GM21786 (cell line): ENCODE measurements at regions not wholly inside any gene's neighbourhood (a gene's known extent, or its start where the extent isn't known, plus 50 kb on each side); places are given as distances from the start of the nearest gene placed in this dataset.
"Not testable (repeated sequence)": the region's sequence is repeated elsewhere in the genome, so short reads cannot be mapped to it uniquely, and the experiment has no call there.

ENCODE experiments used
- ATAC-seq: cut with Tn5 transposase; IDR thresholded peaks from one replicate; pipeline ENCODE4 v1.9.1; 2021; ENCODE audit not compliant: unreplicated experiment

DNA sequence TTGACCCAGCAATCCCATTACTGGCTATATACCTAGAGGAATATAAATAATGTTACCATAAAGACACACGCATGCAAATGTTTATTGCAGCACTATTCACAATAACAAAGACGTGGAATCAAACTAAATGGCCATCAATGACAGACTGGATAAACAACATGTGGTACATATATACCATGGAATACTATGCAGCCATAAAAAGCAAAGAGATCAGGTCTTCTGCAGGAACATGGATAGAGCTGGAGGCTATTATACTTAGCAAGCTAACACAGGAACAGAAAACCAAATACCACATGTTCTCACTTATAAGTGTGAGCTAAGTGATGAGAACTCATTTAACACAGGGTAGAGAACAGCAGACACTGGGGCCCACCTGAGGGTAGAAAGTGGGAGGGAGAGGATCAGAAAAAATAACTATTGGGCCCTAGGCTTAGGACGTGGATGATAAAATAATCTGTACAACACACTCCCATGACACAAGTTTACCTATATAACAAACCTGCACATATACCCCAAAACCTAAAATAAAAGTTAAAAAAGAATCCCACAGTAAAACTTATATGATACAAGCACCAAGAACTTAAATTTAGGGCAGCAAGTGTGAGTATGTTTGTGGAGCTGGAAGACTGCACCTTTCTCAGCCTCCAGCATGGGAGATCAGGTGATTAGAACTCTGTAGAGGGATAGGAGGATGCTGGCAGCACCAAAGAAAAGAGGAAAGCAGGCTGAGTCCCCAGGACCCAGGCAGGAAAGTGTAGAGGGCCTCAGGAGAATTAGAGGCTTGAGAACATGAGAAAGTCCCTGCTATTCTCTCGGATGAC lies 320.8 kb upstream of the USP24 start:
- no peak for ATAC-seq

DNA sequence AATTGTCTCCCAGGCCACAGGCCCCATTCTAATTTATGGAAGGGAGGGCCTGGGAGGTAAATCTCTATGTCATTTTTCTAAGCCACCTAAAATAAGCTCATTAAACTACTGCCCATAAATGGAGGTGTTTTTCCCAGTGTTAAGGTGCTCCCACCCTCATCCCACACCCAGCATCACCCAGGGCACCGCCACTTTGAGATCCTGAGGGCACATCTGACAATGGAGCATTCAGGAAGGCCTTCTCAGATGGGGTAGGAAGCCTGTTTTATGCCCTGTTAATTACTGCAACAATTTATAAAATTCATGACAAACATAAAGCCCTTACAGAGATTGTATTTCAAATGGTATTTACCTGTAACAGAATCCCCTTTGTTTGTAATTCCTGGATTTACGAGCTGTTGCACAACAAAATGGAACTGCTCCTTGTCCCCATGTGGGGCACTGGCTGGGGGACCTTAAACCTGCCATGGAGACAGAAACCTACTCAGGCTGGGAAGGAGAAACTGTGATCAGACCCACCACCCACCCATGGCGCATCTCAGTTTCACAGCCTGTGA lies 319.5 kb upstream of the USP24 start:
- no peak for ATAC-seq

DNA sequence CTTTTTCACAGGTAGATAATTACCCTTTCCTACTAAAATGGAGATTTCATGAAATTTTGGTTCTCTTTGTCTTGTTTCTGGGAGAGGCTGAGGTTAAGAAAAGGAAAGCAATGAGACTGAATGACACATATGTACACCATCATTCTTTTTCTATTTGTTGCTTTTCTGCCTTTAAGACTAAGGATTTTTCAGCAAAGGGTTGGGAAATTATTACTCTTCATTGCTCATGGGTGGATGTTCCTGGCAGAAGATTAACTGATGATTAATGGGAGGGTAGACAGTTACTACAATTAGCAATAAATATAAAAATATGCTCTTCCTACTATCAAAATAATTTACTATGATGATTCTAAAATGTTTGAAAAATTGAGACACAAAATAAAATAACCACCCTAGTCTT lies 316.5 kb upstream of the USP24 start:
- ATAC-seq = no peak

DNA sequence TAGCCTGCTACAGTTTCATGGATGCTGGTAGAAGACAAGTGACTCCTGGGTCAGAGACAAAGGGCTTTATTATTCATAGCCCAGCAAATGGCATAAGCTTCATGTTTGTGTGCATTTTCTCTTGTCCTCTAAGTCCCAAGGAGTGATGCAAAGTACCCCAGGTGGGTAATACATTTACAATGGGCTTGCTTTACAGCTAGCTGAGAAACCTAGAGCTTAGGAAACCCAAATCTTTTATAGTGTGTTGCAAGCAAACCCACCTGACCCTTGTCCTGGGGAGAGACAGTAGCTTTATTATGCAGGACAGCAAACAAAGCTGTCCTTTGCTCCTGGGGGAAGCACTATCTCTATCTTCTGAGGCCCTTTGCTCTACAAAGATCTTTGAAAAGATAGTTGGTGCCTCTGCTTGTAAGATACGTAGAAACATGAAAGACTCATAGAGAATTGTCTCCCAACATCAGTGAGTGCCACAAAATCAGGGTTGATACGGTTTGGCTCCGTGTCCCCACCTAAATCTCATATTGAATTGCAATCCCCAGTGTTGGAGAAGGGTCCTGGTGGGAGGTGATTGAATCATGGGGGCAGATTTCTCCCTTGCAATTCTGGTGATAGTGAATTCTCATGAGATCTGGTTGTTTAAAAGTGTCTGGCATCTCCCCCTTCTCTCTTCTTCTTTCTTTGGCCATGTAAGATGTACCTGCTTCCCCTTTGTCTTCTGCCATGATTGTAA lies 315.8 kb upstream of the USP24 start:
- no peak for ATAC-seq

DNA sequence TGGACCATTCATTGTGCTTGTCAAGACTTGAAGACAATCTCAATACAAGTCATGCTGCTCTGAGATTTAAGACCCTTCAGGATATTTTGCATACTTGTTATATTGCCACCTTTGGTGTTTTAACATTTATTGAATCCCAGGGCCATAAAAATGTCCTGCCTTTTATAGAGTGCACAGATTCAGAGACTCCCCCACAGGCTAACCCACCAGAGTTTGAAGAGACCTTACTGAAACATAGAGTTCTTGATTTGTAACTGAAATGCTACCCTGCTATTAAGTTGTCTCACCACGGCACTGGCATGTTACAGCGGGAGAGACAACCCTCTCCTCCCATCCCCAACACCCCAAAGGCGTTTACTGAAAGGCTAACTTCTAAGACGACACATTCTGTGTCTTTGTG lies 313.9 kb upstream of the USP24 start:
- ATAC-seq = no peak

DNA sequence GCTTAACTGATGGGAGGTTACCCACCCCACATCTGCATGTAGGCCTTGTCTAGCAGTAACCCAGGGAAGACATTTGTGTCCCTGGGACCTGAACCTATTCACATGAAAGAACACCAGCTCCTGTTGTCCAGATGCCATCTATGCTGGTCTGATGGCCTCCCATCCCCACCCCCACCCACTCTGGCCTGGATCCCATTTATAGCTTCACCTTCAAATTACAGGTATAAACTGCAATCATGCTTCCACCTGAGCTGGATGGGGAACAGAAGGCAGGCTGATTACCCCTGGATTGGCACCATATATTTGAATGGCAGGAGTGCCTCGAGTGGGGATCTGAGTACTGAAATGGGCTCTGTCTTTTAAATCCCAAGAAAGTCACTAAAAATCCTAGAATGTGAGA lies 312.7 kb upstream of the USP24 start:
- no peak for ATAC-seq

DNA sequence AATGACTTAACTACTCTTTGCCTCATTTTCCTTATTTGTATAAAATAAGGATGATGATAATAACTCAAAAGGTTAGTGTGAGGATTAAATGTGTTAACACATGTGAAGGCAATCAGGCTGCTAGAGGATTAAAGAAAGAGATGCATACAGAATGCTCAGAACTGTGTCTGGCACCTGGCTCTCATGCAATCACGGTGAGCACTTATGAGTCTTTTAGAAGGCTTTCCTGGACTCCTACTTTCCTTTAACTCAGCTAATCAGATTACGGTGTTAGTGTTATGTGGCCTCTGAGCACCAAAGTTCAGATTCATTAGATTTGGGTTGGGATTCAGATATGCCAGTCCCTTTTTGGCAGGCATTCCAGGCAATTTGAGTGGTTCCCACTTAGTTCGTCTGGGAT lies 311.6 kb upstream of the USP24 start:
- ATAC-seq = no peak

DNA sequence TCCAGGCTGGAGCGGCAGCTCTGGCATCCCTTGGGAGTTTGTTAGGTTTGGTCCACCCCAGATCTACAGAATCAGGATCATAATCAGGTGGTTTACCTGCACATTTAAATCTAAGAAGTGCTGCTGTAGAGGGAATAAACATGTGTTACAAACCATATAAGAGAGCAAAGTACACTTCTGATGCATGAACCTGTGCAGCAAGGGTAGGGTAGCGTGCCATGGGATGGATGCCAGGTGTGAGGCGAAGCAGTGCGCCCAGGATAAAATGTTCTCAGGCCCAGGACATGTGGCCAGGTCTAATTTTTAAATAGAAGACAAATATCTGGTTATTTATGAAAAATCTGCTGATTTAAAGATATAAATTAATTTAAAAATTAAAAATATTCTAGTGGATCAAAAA lies 308.8 kb upstream of the USP24 start:
- no peak for ATAC-seq

DNA sequence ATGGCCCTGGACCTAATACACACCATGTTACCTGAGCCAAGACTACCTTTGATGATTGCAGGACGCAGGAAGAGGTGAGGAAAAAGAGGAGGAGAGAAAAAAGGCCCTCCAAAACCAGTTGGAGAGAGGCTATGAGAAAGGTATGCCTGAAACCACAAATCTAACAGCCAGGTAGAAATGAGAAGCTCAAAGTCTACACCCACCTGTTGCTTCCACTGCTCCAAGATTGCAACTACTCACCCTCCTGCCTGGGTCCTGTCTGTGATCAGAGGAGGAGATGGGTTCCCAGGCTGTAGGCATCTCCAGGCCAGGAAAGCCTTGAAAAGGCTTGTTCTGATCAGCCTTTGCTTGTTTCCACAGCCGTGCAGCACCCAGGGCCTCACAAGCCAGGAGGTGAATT lies 307.8 kb upstream of the USP24 start:
- no peak for ATAC-seq

DNA sequence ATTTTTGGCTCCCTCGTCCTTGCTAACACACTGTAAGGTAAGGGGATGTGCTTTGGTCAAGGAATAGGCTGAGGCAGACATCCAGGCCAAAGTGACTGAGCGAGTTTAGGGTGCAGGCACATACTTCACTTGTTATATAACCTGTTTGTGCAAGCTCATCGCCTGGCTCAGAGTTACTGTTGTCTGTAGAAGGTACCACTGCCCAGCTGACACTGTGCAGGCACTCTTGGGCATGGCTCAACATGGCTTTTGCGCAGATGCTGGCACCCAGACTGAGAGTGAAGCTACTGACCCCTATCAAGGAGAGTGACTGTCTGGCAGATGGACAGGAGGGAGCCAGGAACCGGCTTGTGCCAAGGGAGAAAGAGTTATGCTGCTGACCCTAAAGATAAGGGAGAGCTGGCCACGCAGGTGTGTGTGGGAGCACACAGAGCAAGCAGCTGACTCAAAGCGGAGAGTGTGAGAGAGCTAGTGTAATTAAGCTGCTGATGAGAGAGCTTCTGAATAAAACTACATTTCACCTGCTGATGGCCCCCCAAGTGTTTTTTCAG lies 307.3 kb upstream of the USP24 start:
- no peak for ATAC-seq

DNA sequence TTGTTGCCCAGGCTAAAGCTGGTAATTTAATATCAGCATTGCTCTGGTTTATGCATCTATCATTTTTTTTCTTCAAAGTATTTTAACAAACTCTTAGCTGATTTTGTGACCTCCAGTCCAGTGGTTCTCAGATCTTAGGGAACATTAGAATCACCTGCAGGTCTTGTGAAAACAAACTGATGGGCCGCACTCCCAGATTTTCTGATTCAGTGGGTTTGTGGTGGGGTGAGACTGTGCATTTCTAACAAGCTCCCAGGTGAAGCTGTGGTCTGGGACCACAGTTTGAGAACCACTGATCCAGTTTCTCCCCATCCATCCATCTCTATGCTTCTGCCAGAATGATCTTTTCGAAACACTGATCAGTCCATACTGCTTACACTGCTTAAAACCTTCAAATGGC lies 305.7 kb upstream of the USP24 start:
- ATAC-seq = no peak

DNA sequence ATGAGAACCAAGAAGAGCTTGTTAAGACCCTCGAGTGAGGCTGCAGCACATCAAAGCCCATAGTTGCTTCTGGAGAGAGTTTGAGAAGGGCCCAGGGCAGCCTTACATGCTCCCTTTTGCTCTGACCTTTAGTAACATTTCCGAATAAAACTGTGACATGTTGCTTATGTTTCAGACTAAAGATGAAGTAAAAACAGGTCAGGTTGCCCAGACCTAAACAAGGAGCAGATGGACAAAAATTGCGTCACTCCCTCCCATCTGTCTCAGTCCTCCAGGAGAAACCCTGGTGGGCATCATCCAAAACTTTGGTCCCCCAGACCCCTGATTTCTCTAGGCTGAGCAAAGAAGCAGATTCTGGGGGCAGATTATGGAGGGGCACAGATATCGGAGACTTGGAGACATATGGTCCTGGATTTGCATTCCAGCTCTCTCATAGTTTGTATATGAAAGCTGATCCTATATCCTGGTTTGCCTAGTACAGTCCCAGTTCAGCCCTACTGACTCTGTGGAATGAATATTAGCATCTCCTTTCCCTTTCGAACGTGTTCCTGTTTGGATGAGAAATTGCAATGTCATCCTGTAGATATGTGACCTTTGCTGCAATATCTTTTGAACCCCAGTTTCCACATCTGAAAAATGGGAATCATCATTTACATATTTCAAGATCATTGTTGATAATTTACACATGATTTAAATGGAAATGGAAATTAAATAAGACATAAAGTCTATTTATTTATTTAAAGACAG lies 304.9 kb upstream of the USP24 start:
- no peak for ATAC-seq

DNA sequence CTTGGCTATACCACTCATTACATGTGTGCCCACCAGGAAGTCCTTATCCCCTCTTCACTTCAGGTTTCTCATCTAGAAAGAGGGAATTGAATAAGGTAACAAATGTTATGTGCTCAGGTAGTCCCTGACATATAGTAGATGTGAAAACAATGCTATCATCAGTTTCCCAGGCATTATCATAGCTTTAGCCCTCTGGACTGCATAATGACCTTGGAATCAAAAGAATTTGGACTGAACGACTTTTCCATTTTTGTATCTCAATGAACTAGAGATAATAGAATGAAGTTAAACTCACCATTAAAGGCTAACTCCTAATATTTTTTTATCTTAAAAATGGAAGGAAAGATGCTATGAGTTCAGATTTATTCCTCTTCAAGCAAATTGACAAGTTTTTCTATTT lies 304.1 kb upstream of the USP24 start:
- ATAC-seq = no peak

DNA sequence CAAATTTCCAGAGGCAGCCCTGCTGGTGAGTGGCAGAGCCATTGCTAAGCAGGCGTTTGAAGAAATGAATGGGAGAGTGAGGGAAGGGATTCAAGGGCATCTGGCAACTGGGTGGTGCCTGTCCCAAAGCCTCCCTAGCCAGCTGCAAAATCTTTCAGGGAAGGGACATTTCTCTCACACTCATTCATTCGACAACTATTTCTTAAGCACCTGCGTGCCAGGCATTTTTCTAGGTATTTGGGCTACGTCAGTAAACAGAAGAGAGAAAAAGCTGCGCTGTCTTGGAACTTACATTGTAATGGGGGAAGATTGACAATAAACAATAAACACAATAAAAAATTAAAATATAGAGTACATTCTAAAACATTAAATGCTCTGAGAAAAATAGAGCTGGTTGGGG lies 301.9 kb upstream of the USP24 start:
- ATAC-seq = no peak

DNA sequence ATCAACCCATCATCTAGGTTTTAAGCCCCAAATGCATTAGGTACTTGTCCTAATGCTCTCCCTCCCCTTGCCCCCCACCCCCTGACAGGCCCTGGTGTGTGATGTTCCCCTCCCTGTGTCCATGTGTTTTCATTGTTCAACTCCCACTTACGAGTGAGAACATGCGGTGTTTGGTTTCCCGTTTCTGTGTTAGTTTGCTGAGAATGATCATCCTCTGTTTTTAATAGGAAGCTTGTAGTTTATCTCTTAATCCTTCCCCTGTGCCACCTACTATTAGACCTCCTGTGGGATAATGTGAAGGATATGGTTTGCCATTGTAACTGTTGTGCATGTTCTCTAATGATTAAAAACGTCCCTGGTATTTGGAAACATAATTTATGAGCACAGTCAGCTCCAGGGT lies 299.4 kb upstream of the USP24 start:
- ATAC-seq = not testable (repeated sequence)

DNA sequence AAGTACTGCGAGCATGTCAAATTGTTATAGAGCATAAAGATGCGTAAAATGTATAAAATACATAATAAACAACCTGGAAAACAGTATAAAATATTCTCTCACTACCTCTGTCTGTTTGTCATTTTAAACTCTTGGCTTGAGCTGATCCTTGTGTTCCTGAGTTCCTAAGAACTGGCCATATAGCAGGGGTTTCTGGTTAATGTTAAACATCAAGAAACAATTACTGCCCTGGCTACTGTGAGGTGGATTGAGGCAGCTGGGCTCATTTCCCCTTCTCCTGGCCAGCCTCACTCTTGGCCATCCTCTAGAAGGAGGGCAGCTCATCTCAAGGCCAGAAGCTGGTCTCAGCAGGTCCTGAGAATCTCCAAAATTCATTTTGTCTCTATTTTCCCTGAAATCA lies 297.3 kb upstream of the USP24 start:
- no peak for ATAC-seq

DNA sequence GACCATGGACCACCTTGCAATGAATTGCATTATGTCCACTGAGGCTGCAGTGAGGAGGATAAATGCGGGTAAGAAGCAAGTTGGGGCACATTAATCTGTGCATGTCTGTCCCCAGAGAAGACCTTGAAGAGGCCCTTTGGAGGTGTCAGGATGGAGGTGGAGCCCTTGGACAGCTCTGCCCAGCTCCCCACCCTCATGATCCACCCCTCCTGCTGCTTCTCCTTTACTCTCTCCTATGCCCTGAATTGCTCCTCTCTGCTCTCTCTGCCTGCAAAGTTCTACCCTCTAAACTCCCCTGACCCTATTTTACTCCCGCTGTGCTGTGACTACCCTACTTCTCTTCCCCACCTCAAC lies 292.4 kb upstream of the USP24 start:
- ATAC-seq = no peak

DNA sequence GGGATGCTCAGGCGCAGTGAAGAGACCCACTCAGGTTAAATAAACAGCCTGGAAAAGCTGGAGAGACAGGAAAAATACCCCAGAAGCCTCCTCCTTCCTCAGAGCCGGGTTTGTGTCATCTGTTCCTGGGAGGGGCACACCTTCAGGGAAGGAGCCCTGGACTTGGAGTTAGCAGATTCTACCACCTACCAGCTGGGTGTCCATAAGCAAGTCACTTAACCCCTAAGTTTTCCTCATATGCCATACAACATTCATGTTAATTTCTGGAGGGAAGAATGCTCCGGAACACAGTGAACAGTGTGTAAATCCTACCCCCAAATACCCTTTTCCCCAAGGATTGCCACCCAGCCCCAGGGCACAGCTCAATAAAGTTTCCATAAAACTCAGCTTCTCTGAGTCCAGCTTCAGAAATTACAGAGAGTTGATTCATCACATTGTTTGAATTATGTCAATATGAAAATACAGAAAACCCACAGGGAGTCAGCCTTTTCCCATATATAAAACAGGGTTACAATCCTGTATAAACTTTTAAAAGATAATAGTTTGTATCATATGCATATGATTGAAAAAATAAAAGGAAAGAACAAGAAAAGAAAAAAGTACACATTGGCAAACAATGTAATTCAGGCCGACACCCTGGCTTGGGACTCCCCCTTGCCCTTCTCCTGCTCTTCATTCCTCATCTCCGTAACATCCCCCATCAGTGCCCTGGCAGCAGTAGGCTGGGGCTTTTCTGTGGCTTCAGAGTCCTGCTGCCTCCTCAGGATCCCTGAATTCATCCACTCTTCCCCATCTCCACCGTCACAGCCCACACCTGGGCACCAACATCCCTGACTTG lies 291.8 kb upstream of the USP24 start:
- no peak for ATAC-seq

DNA sequence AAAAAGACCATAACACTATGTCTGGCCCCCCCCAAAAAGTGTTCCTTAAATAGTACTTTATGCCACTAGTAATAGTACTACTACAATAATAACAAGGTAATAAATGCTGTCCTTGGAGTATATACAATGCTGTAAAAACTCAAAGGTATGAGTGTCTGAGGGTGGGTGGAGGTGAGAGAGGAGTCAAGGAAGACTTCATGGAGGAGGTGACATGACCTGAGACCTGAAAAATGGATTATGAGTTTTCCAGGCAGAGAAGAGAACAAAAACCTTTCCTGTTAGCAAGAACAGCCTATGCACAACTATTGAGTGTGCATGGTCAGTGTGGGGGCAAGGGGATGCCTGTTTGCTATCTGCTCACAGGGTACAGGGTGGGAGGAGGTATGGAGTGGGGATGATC lies 290.2 kb upstream of the USP24 start:
- no peak for ATAC-seq

DNA sequence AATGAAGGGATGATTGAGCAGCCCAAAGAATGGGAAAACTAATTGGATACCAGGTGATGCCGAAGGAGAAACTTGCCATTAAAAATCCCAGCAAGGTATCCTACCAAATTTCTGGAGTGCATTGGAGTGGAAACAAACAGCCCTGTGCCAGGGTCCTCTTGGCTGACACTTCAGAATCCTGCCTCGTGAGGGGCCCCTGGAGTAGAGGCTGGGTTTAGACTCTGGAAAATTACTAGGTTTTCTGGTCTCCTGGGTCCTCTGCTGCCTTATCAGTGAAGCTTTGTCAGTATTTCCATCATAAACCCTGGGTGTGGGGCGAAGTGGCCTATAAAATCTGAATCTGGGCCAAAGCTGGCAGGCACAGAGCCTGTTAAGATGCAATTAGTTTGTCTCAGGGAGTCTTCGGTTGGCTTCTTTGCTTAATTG lies 289.2 kb upstream of the USP24 start:
- ATAC-seq = no peak
